IMR-90 (cell line): ENCODE measurements at regions not wholly inside any gene's neighbourhood (a gene's known extent, or its start where the extent isn't known, plus 50 kb on each side); places are given as distances from the start of the nearest gene placed in this dataset.

Experiments
- ATAC-seq: fragments of 200-7000 bp; cut with Tn5 transposase; 2 replicates; pipeline ENCODE4 v1.9.1; 2020; ENCODE audit warnings: low read depth, mild to moderate bottlenecking, moderate library complexity
- BruUV-seq: library from RNA; stranded (reverse); fragments of 400-500 nt; replicated peaks from 2 replicates; lab custom pipeline; 2021; lab: Mats Ljungman, UMichigan
- CTCF ChIA-PET: fragments of 300-600 bp; formaldehyde crosslinking; extraction: SDS; loops from one replicate; lab custom pipeline; 2021; ENCODE audit warnings: antibody characterized with exemption; lab: Yijun Ruan, JAX
- POLR2A ChIA-PET: fragments of 300-600 bp; sonication (Branson Sonifier 250); formaldehyde crosslinking; loops from one replicate; lab custom pipeline; 2022; ENCODE audit warnings: antibody characterized with exemption; ENCODE audit not compliant: unreplicated experiment; lab: Charles Lee
- DNase-seq: peaks from one replicate; pipeline ENCODE4 v3.0.0; 2013
- H2AFZ ChIP-seq: replicated peaks from 2 replicates; pipeline ENCODE3; 2013; ENCODE audit warnings: low read length, mild to moderate bottlenecking; ENCODE audit not compliant: poor library complexity
- H2AK5ac ChIP-seq: 2 replicates; pipeline ENCODE4 v1.6.1; 2013; ENCODE audit warnings: low read depth, low read length, inconsistent platforms
- H2AK9ac ChIP-seq: replicated peaks from 2 replicates; pipeline ENCODE3; 2013; ENCODE audit warnings: mild to moderate bottlenecking, low read depth, low read length, moderate library complexity; ENCODE audit not compliant: poor library complexity
- H2BK120ac ChIP-seq: 2 replicates; pipeline ENCODE4 v1.6.1; 2013; ENCODE audit warnings: low read depth, low read length, inconsistent platforms
- H2BK15ac ChIP-seq: 3 replicates; pipeline ENCODE4 v1.6.1; 2013; ENCODE audit warnings: low read depth, low read length, inconsistent platforms
- H2BK20ac ChIP-seq: 2 replicates; pipeline ENCODE4 v1.6.1; 2013; ENCODE audit warnings: low read depth, mild to moderate bottlenecking, inconsistent platforms, low read length, moderate library complexity
- H2BK5ac ChIP-seq: 2 replicates; pipeline ENCODE4 v1.6.1; 2013; ENCODE audit warnings: mild to moderate bottlenecking, low read depth, low read length, inconsistent platforms; ENCODE audit not compliant: poor library complexity, severe bottlenecking
- H3K14ac ChIP-seq: replicated peaks from 2 replicates; pipeline ENCODE4 v1.6.1; 2013; ENCODE audit warnings: low read depth, low read length, inconsistent platforms
- H3K18ac ChIP-seq: 2 replicates; pipeline ENCODE4 v1.6.1; 2013; ENCODE audit warnings: low read depth, low read length, control low read depth
- H3K23ac ChIP-seq: 2 replicates; pipeline ENCODE4 v1.6.1; 2013; ENCODE audit warnings: low read depth, low read length, inconsistent platforms
- H3K27ac ChIP-seq: 2 replicates; pipeline ENCODE4 v1.5.1; 2013; ENCODE audit warnings: mild to moderate bottlenecking, control low read depth, low read length; ENCODE audit not compliant: insufficient read depth
- H3K27me3 ChIP-seq: 2 replicates; pipeline ENCODE4 v1.6.1; 2013; ENCODE audit warnings: low read length; ENCODE audit not compliant: control insufficient read depth, insufficient read depth
- H3K36me3 ChIP-seq: 2 replicates; pipeline ENCODE4 v1.6.1; 2013; ENCODE audit warnings: low read length, mixed read lengths; ENCODE audit not compliant: control insufficient read depth, insufficient read depth
- H3K4ac ChIP-seq: 2 replicates; pipeline ENCODE4 v1.6.1; 2013; ENCODE audit warnings: low read depth, low read length, inconsistent platforms
- H3K4me1 ChIP-seq: 2 replicates; pipeline ENCODE4 v1.6.1; 2013; ENCODE audit warnings: low read length, mixed read lengths; ENCODE audit not compliant: control insufficient read depth, insufficient read depth
- H3K4me2 ChIP-seq: 2 replicates; pipeline ENCODE4 v1.6.1; 2013; ENCODE audit warnings: low read depth, mild to moderate bottlenecking, control low read depth, low read length, moderate library complexity
- H3K4me3 ChIP-seq: 2 replicates; pipeline ENCODE4 v1.5.1; 2013; ENCODE audit warnings: low read depth, mild to moderate bottlenecking, control low read depth, low read length, moderate library complexity; ENCODE audit not compliant: insufficient read depth
- H3K56ac ChIP-seq: 2 replicates; pipeline ENCODE4 v1.6.1; 2013; ENCODE audit warnings: low read length, inconsistent platforms; ENCODE audit not compliant: insufficient read depth; ENCODE audit errors: extremely low read depth
- H3K79me1 ChIP-seq, 2 experiments: 2 replicates each; pipeline ENCODE4 v1.6.1; 2013; ENCODE audit warnings: low read length in 2 of 2, inconsistent platforms in 1 of 2, low read depth in 1 of 2
- H3K9ac ChIP-seq: 2 replicates; pipeline ENCODE4 v1.6.1; 2013; ENCODE audit warnings: low read depth, low read length, control low read depth
- H3K9me1 ChIP-seq: 2 replicates; pipeline ENCODE4 v1.6.1; 2013; ENCODE audit warnings: low read length, inconsistent platforms; ENCODE audit not compliant: insufficient read depth
- H3K9me3 ChIP-seq: 2 replicates; pipeline ENCODE4 v1.6.1; 2013; ENCODE audit warnings: low read length; ENCODE audit not compliant: control insufficient read depth, insufficient read depth
- H4K20me1 ChIP-seq: 2 replicates; pipeline ENCODE4 v1.6.1; 2013; ENCODE audit warnings: low read length, inconsistent platforms; ENCODE audit not compliant: insufficient read depth
- H4K5ac ChIP-seq: 2 replicates; pipeline ENCODE4 v1.6.1; 2013; ENCODE audit warnings: mild to moderate bottlenecking, low read depth, low read length, control low read depth
- H4K8ac ChIP-seq, 2 experiments: 2 replicates each; pipeline ENCODE4 v1.6.1; 2013; ENCODE audit warnings: low read depth in 2 of 2, low read length in 2 of 2, control low read depth in 1 of 2, inconsistent platforms in 1 of 2
- H4K91ac ChIP-seq: 2 replicates; pipeline ENCODE4 v1.6.1; 2013; ENCODE audit warnings: low read depth, low read length, inconsistent platforms; ENCODE audit not compliant: insufficient read depth
- BHLHE40 ChIP-seq: fragments of 150-350 bp; IDR thresholded peaks from 2 replicates; pipeline ENCODE4 v1.6.1; 2016; ENCODE audit warnings: mild to moderate bottlenecking, low read depth, low read length
- CEBPB ChIP-seq: IDR thresholded peaks from 2 replicates; pipeline ENCODE4 v1.6.1; 2012; ENCODE audit warnings: low read depth, low read length, improper control_type of control experiment
- CHD1 ChIP-seq: IDR thresholded peaks from 2 replicates; pipeline ENCODE4 v1.6.1; 2012; ENCODE audit warnings: low read depth, low read length, improper control_type of control experiment
- FOS ChIP-seq: fragments of 150-350 bp; IDR thresholded peaks from 2 replicates; pipeline ENCODE4 v1.6.1; 2016; ENCODE audit warnings: low read depth, low read length
- MAFK ChIP-seq: IDR thresholded peaks from 2 replicates; pipeline ENCODE4 v1.6.1; 2012; ENCODE audit warnings: low read depth, low read length, improper control_type of control experiment
- MXI1 ChIP-seq: IDR thresholded peaks from 2 replicates; pipeline ENCODE4 v1.6.1; 2012; ENCODE audit warnings: low read depth, mild to moderate bottlenecking, low read length, moderate library complexity, borderline replicate concordance
- POLR2A ChIP-seq: IDR thresholded peaks from 2 replicates; pipeline ENCODE4 v1.6.1; 2012; ENCODE audit warnings: mild to moderate bottlenecking, low read depth, low read length
- RAD21 ChIP-seq: IDR thresholded peaks from 2 replicates; pipeline ENCODE4 v1.6.1; 2012; ENCODE audit warnings: low read length, improper control_type of control experiment
- RCOR1 ChIP-seq: IDR thresholded peaks from 2 replicates; pipeline ENCODE4 v1.6.1; 2012; ENCODE audit warnings: mild to moderate bottlenecking, low read length, improper control_type of control experiment; ENCODE audit not compliant: insufficient replicate concordance
- RFX5 ChIP-seq: IDR thresholded peaks from 2 replicates; pipeline ENCODE4 v1.8.0; 2012; ENCODE audit warnings: low read depth, mild to moderate bottlenecking, low read length, moderate library complexity
- SMC3 ChIP-seq: fragments of 150-350 bp; IDR thresholded peaks from 2 replicates; pipeline ENCODE4 v1.6.1; 2016; ENCODE audit warnings: low read depth, mild to moderate bottlenecking, antibody characterized with exemption, low read length, moderate library complexity
- WGBS, 2 experiments: methylation state at CpG; one replicate each; pipeline versions ENCODE4 v1.1.5 to v1.1.7; 2013; ENCODE audit warnings: missing lambda C conversion rate in 2 of 2; ENCODE audit not compliant: insufficient read length in 1 of 2; ENCODE audit errors: extremely low coverage in 2 of 2; 5-methylcytosine and 5-hydroxymethylcytosine counted together
- dilution Hi-C: fragments of 300-500 bp; cut with HindIII; formaldehyde crosslinking; loops from one replicate; pipeline ENCODE4 v1.14.3; 2018; ENCODE audit warnings: low sequenced_read_pairs; ENCODE audit not compliant: unreplicated experiment
- in situ Hi-C: fragments of 300-500 bp; cut with MboI; formaldehyde crosslinking; loops from 3 replicates; pipeline ENCODE4 v1.14.3; 2019; ENCODE audit warnings: low sequenced_read_pairs, inconsistent platforms, mixed read lengths
- intact Hi-C: fragments of 100-400 bp; cut with micrococcal nuclease; formaldehyde crosslinking; loops from 2 replicates; pipeline ENCODE4 v1.10.0; 2022
- TF ChIP-seq, protein P1 (sequence below): fragments of 150-350 bp; IDR thresholded peaks from 2 replicates; pipeline ENCODE4 v1.6.1; 2017; ENCODE audit warnings: mild to moderate bottlenecking, antibody characterized with exemption, low read length, low read depth
- TF ChIP-seq, protein P2 (sequence below): fragments of 150-350 bp; IDR thresholded peaks from 2 replicates; pipeline ENCODE4 v1.6.1; 2016; ENCODE audit warnings: low read depth, mild to moderate bottlenecking, low read length, moderate library complexity, borderline replicate concordance

DNA sequence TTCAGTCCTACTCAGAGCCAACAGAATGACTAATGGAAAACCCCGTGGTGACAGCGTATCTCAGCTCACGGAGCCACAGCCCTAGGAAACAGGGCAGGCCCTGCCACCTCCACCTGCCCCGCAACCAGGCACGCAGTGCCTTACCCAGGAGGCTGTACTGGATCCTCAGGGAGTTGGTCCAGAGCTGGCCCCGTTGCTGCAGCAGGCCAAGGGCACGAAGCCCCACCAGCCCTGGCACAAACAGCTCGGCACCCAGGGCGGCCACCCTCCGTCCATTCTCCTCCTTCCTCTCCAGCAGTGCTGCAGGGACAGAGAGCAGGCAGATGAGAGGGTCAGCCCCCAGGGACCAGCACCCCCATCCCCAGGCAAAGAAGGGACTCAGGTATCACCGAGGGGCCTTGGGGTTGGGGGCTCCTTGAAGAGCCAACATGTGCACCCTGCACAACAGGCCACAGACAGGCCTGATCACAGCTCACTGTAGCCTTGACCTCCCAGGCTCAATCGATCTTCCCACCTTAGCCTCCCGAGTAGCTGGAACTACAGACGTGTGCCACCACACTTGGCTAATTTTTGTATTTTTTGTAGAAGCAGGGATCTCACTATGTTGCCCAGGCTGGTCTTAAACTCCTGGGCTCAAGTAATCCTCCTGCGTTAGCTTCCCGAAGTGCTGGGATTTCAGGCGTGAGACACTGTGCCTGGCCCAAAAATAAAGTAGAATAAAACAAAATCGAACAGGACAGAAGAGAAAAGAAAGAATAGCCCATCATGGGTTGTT, 115.7 kb downstream of the RMI2 start:
- BruUV-seq = no TSS peak
- no peak for DNase-seq
- no peak overlapping the region for H4K91ac ChIP-seq
- CTCF ChIA-PET = no interaction called here
- ATAC-seq = no peak
- in situ Hi-C loops (no loop called here), intact Hi-C loops (no loop called here), dilution Hi-C loops (no loop called here)
- H3K9me1 ChIP-seq = no peaks in the 10 kb centered on the region; the same call in 1 of the 2 replicates
- H3K14ac ChIP-seq = no peak overlapping the region
- WGBS, 2 experiments = 66% methylated on average over 14 of the region's 18 CpGs; no CpG with 5 or more reads in 1 of the 2 experiments
- H2AK9ac ChIP-seq = no peak overlapping the region
- no peak for TF ChIP-seq BHLHE40
- TF ChIP-seq FOS = no peak
- TF ChIP-seq SMC3 = no peak
- TF ChIP-seq RCOR1 = no peak
- no peak for TF ChIP-seq MAFK
- no peak for TF ChIP-seq CHD1
- no peak for TF ChIP-seq MXI1
- TF ChIP-seq, protein P1, sequence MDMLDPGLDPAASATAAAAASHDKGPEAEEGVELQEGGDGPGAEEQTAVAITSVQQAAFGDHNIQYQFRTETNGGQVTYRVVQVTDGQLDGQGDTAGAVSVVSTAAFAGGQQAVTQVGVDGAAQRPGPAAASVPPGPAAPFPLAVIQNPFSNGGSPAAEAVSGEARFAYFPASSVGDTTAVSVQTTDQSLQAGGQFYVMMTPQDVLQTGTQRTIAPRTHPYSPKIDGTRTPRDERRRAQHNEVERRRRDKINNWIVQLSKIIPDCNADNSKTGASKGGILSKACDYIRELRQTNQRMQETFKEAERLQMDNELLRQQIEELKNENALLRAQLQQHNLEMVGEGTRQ = no peak
- TF ChIP-seq RFX5 = no peak
- TF ChIP-seq RAD21 = no peak
- TF ChIP-seq POLR2A = no peak
- TF ChIP-seq, protein P2, sequence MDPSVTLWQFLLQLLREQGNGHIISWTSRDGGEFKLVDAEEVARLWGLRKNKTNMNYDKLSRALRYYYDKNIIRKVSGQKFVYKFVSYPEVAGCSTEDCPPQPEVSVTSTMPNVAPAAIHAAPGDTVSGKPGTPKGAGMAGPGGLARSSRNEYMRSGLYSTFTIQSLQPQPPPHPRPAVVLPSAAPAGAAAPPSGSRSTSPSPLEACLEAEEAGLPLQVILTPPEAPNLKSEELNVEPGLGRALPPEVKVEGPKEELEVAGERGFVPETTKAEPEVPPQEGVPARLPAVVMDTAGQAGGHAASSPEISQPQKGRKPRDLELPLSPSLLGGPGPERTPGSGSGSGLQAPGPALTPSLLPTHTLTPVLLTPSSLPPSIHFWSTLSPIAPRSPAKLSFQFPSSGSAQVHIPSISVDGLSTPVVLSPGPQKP = no peak
- no peak for TF ChIP-seq CEBPB
- H4K20me1 ChIP-seq = no peaks in the 10 kb centered on the region
- H3K56ac ChIP-seq = no peak overlapping the region
- H3K18ac ChIP-seq = no peak overlapping the region
- no peak overlapping the region for H3K23ac ChIP-seq
- H3K9me3 ChIP-seq = no peaks in the 10 kb centered on the region
- H3K36me3 ChIP-seq = no peaks in the 10 kb centered on the region
- no peaks in the 10 kb centered on the region for H3K4me1 ChIP-seq
- H2BK20ac ChIP-seq = no peak overlapping the region
- H2BK5ac ChIP-seq = no peak overlapping the region
- no peak overlapping the region for H2AFZ ChIP-seq
- H2AK5ac ChIP-seq = no peak overlapping the region
- H3K27me3 ChIP-seq = peaks cover 11% of the 10 kb centered on the region
- no peak overlapping the region for H3K27ac ChIP-seq
- H3K4me2 ChIP-seq = no peak overlapping the region
- H4K8ac ChIP-seq = no peak overlapping the region
- POLR2A ChIA-PET = no interaction called here
- H3K4ac ChIP-seq = no peak overlapping the region
- H3K79me1 ChIP-seq = no peaks in the 10 kb centered on the region
- H4K5ac ChIP-seq = no peak overlapping the region
- H2BK15ac ChIP-seq = no peak overlapping the region
- no peak overlapping the region for H2BK120ac ChIP-seq
- H3K4me3 ChIP-seq = no peak overlapping the region
- no peak overlapping the region for H3K9ac ChIP-seq
